ENCODE measurements at regions not wholly inside any gene's neighbourhood (a gene's known extent, or its start where the extent isn't known, plus 50 kb on each side); places are given as distances from the start of the nearest gene placed in this dataset.
"Not testable (repeated sequence)": the region's sequence is repeated elsewhere in the genome, so short reads cannot be mapped to it uniquely, and the experiment has no call there.

DNA sequence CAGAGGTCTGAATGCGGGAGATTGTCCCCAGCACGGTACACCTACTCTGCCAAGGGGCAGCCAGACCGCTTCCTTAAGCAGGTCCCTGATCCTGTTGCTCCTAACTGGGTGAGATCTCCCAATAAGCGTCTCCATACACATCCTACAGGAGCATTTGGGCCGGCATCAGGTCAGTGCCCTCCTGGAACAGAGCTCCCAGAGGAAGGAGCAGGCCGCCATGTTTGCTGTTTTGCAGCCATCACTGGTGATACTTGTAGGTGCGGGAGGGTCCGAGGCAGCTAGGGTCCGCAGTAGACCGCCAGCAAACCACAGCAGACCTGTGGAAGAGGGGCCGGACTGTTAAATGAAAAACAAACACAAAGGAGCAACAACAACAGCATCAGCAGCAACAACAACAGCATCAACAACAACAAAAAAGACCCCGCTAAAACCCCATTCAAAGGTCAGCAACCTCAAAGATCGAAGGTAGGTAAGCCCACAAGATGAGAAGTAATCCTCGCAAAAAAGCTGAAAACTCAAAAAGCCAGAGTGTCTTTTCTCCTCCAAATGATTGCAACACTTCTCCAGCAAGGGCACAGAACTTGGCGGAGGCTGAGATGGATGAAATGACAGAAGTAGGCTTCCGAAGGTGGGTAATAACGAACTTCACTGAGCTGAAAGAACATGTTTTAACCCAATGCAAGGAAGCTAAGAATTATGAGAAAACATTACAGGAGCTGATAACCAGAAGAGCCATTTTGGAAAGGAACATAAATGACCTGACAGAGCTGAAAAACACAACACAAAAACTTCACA, 79.0 kb upstream of the CDH7 start:
- H3K27ac ChIP-seq (ENCODE audit: insufficient read depth, low read length), result no peak overlapping the region
- no peak overlapping the region for H3K4me2 ChIP-seq (ENCODE audit: extremely low read depth, insufficient read depth, low read length)
- no peak overlapping the region for H3K4me3 ChIP-seq (replicated peaks in 1 of 4; ENCODE audit: control extremely low read depth in 1 of 4, insufficient read depth in 1 of 4, low read depth in 3 of 4, low read length in 4 of 4)
- no peaks in the 10 kb centered on the region for H3K27me3 ChIP-seq (ENCODE audit: control insufficient read depth, insufficient read depth, low read length)
- H3K9ac ChIP-seq (ENCODE audit: insufficient read depth, low read length), result no peak overlapping the region
- no peaks in the 10 kb centered on the region for H3K79me2 ChIP-seq (ENCODE audit: control insufficient read depth, insufficient read depth, low read length)
- H4K20me1 ChIP-seq (ENCODE audit: control insufficient read depth, extremely low read depth, insufficient read depth, low read length), result no peaks in the 10 kb centered on the region
- H3K4me1 ChIP-seq (ENCODE audit: control insufficient read depth, extremely low read depth, insufficient read depth, low read length), result no peaks in the 10 kb centered on the region
- no peaks in the 10 kb centered on the region for H3K36me3 ChIP-seq (ENCODE audit: control insufficient read depth, insufficient read depth, low read length)
- H3K9me3 ChIP-seq (ENCODE audit: control insufficient read depth, insufficient read depth, low read depth, low read length), result no peaks in the 10 kb centered on the region
- TF ChIP-seq EZH2 (IDR thresholded peaks at IDR 0.05; ENCODE audit: low read length, missing control alignments), result no peak
- TF ChIP-seq, protein P1, sequence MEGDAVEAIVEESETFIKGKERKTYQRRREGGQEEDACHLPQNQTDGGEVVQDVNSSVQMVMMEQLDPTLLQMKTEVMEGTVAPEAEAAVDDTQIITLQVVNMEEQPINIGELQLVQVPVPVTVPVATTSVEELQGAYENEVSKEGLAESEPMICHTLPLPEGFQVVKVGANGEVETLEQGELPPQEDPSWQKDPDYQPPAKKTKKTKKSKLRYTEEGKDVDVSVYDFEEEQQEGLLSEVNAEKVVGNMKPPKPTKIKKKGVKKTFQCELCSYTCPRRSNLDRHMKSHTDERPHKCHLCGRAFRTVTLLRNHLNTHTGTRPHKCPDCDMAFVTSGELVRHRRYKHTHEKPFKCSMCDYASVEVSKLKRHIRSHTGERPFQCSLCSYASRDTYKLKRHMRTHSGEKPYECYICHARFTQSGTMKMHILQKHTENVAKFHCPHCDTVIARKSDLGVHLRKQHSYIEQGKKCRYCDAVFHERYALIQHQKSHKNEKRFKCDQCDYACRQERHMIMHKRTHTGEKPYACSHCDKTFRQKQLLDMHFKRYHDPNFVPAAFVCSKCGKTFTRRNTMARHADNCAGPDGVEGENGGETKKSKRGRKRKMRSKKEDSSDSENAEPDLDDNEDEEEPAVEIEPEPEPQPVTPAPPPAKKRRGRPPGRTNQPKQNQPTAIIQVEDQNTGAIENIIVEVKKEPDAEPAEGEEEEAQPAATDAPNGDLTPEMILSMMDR (conservative IDR thresholded peaks at IDR 0.05 in 1 of 2, IDR thresholded peaks at IDR 0.05 in 1 of 2; ENCODE audit: low read depth in 1 of 2, low read length in 2 of 2), result no peak
- H2AFZ ChIP-seq (ENCODE audit: low read length), result no peak overlapping the region
- no peak for DNase-seq (ENCODE audit: low read depth in 2 of 2)

DNA sequence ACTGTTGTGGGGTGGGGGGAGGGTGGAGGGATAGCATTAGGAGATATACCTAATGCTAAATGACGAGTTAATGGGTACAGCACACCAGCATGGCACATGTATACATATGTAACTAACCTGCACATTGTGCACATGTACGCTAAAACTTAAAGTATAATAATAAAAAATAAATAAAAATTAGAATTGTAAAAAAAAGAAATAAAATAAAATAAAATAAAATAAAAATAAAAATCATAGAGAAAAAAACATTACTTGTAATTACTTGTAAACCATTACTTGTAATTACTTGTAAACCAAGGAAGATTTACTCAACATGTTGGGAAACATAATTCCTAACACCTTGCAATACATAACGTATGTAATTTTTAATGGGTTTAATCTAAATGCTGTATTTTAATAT, 80.7 kb upstream of the CDH7 start:
- H3K36me3 ChIP-seq (ENCODE audit: control insufficient read depth, insufficient read depth, low read length); H2AFZ ChIP-seq (ENCODE audit: low read length); H3K4me1 ChIP-seq (ENCODE audit: control insufficient read depth, extremely low read depth, insufficient read depth, low read length); H3K9me3 ChIP-seq (ENCODE audit: control insufficient read depth, insufficient read depth, low read depth, low read length); H3K27ac ChIP-seq (ENCODE audit: insufficient read depth, low read length); H3K9ac ChIP-seq (ENCODE audit: insufficient read depth, low read length); H3K4me3 ChIP-seq (replicated peaks in 1 of 4; ENCODE audit: control extremely low read depth in 1 of 4, insufficient read depth in 1 of 4, low read depth in 3 of 4, low read length in 4 of 4); DNase-seq (ENCODE audit: low read depth in 2 of 2); H3K27me3 ChIP-seq (ENCODE audit: control insufficient read depth, insufficient read depth, low read length); H3K4me2 ChIP-seq (ENCODE audit: extremely low read depth, insufficient read depth, low read length); H4K20me1 ChIP-seq (ENCODE audit: control insufficient read depth, extremely low read depth, insufficient read depth, low read length); H3K79me2 ChIP-seq (ENCODE audit: control insufficient read depth, insufficient read depth, low read length): not testable (repeated sequence)

DNA sequence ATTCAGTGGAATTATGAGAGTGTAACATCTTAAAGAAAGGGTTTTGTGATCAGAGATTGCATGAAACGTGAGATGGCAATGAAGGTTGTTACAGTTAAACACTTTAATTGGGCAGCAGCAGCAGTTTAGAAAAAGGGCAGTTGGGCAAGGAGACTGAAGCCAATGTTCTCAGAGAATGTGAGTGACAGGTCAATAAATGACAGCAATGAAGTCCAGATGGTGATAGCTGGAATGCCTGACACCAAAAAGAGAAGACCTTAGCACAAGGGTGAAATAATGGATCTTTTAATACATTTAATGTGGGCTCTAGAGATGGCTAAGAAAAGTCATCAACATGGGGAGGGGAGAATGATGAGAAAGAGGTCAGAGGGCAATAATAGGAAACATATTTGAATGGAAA, 89.4 kb upstream of the CDH7 start:
- no peak for DNase-seq (ENCODE audit: low read depth in 2 of 2)
- TF ChIP-seq, protein P1 (conservative IDR thresholded peaks at IDR 0.05 in 1 of 2, IDR thresholded peaks at IDR 0.05 in 1 of 2; ENCODE audit: low read depth in 1 of 2, low read length in 2 of 2), result no peak
- no peak for TF ChIP-seq EZH2 (IDR thresholded peaks at IDR 0.05; ENCODE audit: low read length, missing control alignments)

More for the DNA sequence above, 89.4 kb upstream of the CDH7 start:
- H3K4me3 ChIP-seq (replicated peaks in 1 of 4; ENCODE audit: control extremely low read depth in 1 of 4, insufficient read depth in 1 of 4, low read depth in 3 of 4, low read length in 4 of 4), result no peak overlapping the region
- no peaks in the 10 kb centered on the region for H3K4me1 ChIP-seq (ENCODE audit: control insufficient read depth, extremely low read depth, insufficient read depth, low read length)
- H3K36me3 ChIP-seq (ENCODE audit: control insufficient read depth, insufficient read depth, low read length), result no peaks in the 10 kb centered on the region
- no peaks in the 10 kb centered on the region for H3K79me2 ChIP-seq (ENCODE audit: control insufficient read depth, insufficient read depth, low read length)
- no peaks in the 10 kb centered on the region for H4K20me1 ChIP-seq (ENCODE audit: control insufficient read depth, extremely low read depth, insufficient read depth, low read length)
- H3K4me2 ChIP-seq (ENCODE audit: extremely low read depth, insufficient read depth, low read length), result no peak overlapping the region
- H3K27ac ChIP-seq (ENCODE audit: insufficient read depth, low read length), result no peak overlapping the region
- no peaks in the 10 kb centered on the region for H3K27me3 ChIP-seq (ENCODE audit: control insufficient read depth, insufficient read depth, low read length)
- H3K9ac ChIP-seq (ENCODE audit: insufficient read depth, low read length), result no peak overlapping the region
- H2AFZ ChIP-seq (ENCODE audit: low read length), result no peak overlapping the region
- no peaks in the 10 kb centered on the region for H3K9me3 ChIP-seq (ENCODE audit: control insufficient read depth, insufficient read depth, low read depth, low read length)

Measured in fibroblast of lung (primary cell).